Esophagus muscularis mucosa (tissue), 4 donors: ENCODE measurements at regions not wholly inside any gene's neighbourhood (a gene's known extent, or its start where the extent isn't known, plus 50 kb on each side); places are given as distances from the start of the nearest gene placed in this dataset.

Experiments
- DNase-seq: peaks from one replicate; pipeline ENCODE4 v3.0.0-alpha.2; 2017; ENCODE audit errors: extremely low spot score
- H3K27ac ChIP-seq, 4 donors: fragments of 200-600 bp; sonication (generic); replicated peaks in 1 of 4; 1 replicate in 3 of 4; 2 replicates in 1 of 4; pipeline ENCODE4 v1.5.1; 2016 to 2019; ENCODE audit warnings: mild to moderate bottlenecking in 1 of 4
- H3K27me3 ChIP-seq, 4 donors: fragments of 200-600 bp; sonication (generic); one replicate each; pipeline versions ENCODE4 v1.5.1 to v1.6.0; 2016 to 2019
- H3K36me3 ChIP-seq, 4 donors: fragments of 200-600 bp; sonication (generic); one replicate each; pipeline ENCODE4 v1.5.1; 2016 to 2019
- H3K4me1 ChIP-seq, 4 donors: fragments of 200-600 bp; sonication (generic); one replicate each; pipeline ENCODE4 v1.5.1; 2016 to 2019
- H3K4me3 ChIP-seq, 4 donors: fragments of 200-600 bp; sonication (generic); 1 replicate in 2 of 4; 2 replicates in 2 of 4; pipeline ENCODE4 v1.5.1; 2016 to 2019; ENCODE audit warnings: mild to moderate bottlenecking in 4 of 4, moderate library complexity in 1 of 4
- H3K9me3 ChIP-seq, 4 donors: fragments of 200-600 bp; sonication (generic); 1 replicate in 3 of 4; 2 replicates in 1 of 4; pipeline ENCODE4 v1.5.1; 2016 to 2019
- CTCF ChIP-seq, 3 experiments: fragments of 200-600 bp in 2 of 3; fragments of 450-650 bp in 1 of 3; sonication (generic) in 2 of 3; IDR thresholded peaks; one replicate each; pipeline ENCODE4 v1.5.1; 2017 to 2019; ENCODE audit warnings: antibody characterized with exemption in 3 of 3, mild to moderate bottlenecking in 2 of 3, moderate library complexity in 1 of 3
- EP300 ChIP-seq: sonication (generic); formaldehyde crosslinking; IDR thresholded peaks from one replicate; pipeline ENCODE4 v1.6.1; 2017; ENCODE audit warnings: antibody characterized with exemption
- POLR2A ChIP-seq: fragments of 450-650 bp; IDR thresholded peaks from one replicate; pipeline ENCODE4 v1.6.1; 2017; ENCODE audit warnings: antibody characterized with exemption, moderate library complexity, mild to moderate bottlenecking, low read depth
- POLR2AphosphoS5 ChIP-seq, 2 donors: sonication (generic); formaldehyde crosslinking; IDR thresholded peaks; one replicate each; pipeline ENCODE4 v1.6.1; 2017; ENCODE audit warnings: antibody characterized with exemption in 2 of 2
- WGBS: methylation state at CpG from one replicate; pipeline ENCODE4 v1.1.5; 2018; 5-methylcytosine and 5-hydroxymethylcytosine counted together
- intact Hi-C: fragments of 100-400 bp; cut with DNase I; formaldehyde crosslinking; loops from one replicate; pipeline ENCODE4 v1.15.1; 2023

- WGBS = 86% methylated on average over 1 of the region's 1 CpG
- Histone ChIP-seq H3K27ac (no peak overlapping the region), H3K4me3 (no peak overlapping the region), H3K36me3 (no peaks in the 10 kb centered on the region), H3K4me1 (peaks cover 0 to 10% (median 7%) of the 10 kb centered on the region in 4 donors), H3K9me3 (no peaks in the 10 kb centered on the region), H3K27me3 (no peaks in the 10 kb centered on the region)
- TF ChIP-seq POLR2AphosphoS5 (IDR thresholded peaks at IDR 0.05) = peak in 1 of 2 donors; percentile 11
- TF ChIP-seq EP300 = no peak
- no peak for TF ChIP-seq CTCF (IDR thresholded peaks at IDR 0.05)
- no peak for TF ChIP-seq POLR2A
- intact Hi-C loops = no loop called here
- DNase-seq = no peak
Measured at GRCh38 chr10:78856421-78856820, 212.3 kb upstream of the ZMIZ1 start.

- DNase-seq = no peak
- Histone ChIP-seq H3K27ac (no peak overlapping the region), H3K27me3 (no peaks in the 10 kb centered on the region), H3K36me3 (no peaks in the 10 kb centered on the region), H3K4me3 (no peak overlapping the region), H3K4me1 (peaks cover 0 to 10% (median 7%) of the 10 kb centered on the region in 4 donors), H3K9me3 (no peaks in the 10 kb centered on the region)
- intact Hi-C loops = no loop called here
- 97% methylated on average over 3 of the region's 3 CpGs for WGBS
- TF ChIP-seq EP300 (no peak), CTCF (IDR thresholded peaks at IDR 0.05) (no peak), POLR2A (no peak), POLR2AphosphoS5 (IDR thresholded peaks at IDR 0.05) (no peak)
Measured at GRCh38 chr10:78857193-78857592, 211.6 kb upstream of the ZMIZ1 start.

- H3K36me3 ChIP-seq = no peaks in the 10 kb centered on the region
- H3K4me3 ChIP-seq = no peak overlapping the region
- no peaks in the 10 kb centered on the region for H3K9me3 ChIP-seq
- no peak overlapping the region for H3K27ac ChIP-seq
- no peak for TF ChIP-seq POLR2A
- no peak for TF ChIP-seq CTCF (IDR thresholded peaks at IDR 0.05)
- TF ChIP-seq POLR2AphosphoS5 (IDR thresholded peaks at IDR 0.05) = no peak
- no peak for TF ChIP-seq EP300
- WGBS = 93% methylated on average over 5 of the region's 5 CpGs
- DNase-seq = peak; percentile 77
- peaks cover 0 to 10% (median 7%) of the 10 kb centered on the region in 4 donors for H3K4me1 ChIP-seq
- H3K27me3 ChIP-seq = no peaks in the 10 kb centered on the region
- intact Hi-C loops = no loop called here
Measured at GRCh38 chr10:78859266-78859665, 209.5 kb upstream of the ZMIZ1 start.

GRCh38 chr10:78859769-78860168 is 209.0 kb upstream of the ZMIZ1 start:
- intact Hi-C loops = no loop called here
- peaks cover 0 to 10% (median 7%) of the 10 kb centered on the region in 4 donors for H3K4me1 ChIP-seq
- no peak overlapping the region for H3K4me3 ChIP-seq
- no peaks in the 10 kb centered on the region for H3K27me3 ChIP-seq
- H3K27ac ChIP-seq = no peak overlapping the region
- no peaks in the 10 kb centered on the region for H3K36me3 ChIP-seq
- H3K9me3 ChIP-seq = no peaks in the 10 kb centered on the region
- no peak for DNase-seq
- 82% methylated on average over 4 of the region's 5 CpGs for WGBS
- no peak for TF ChIP-seq CTCF (IDR thresholded peaks at IDR 0.05)
- TF ChIP-seq POLR2AphosphoS5 (IDR thresholded peaks at IDR 0.05) = no peak
- TF ChIP-seq EP300 = no peak
- no peak for TF ChIP-seq POLR2A

GRCh38 chr10:78860260-78860914 is 208.4 kb upstream of the ZMIZ1 start:
- WGBS = 83% methylated on average over 7 of the region's 7 CpGs
- intact Hi-C loops = no loop called here
- Histone ChIP-seq H3K9me3 (no peaks in the 10 kb centered on the region), H3K36me3 (no peaks in the 10 kb centered on the region), H3K27ac (no peak overlapping the region), H3K4me1 (peaks cover 6 to 12% (median 10%) of the 10 kb centered on the region in 4 donors), H3K27me3 (no peaks in the 10 kb centered on the region), H3K4me3 (no peak overlapping the region)
- TF ChIP-seq CTCF (IDR thresholded peaks at IDR 0.05) = no peak
- TF ChIP-seq POLR2AphosphoS5 (IDR thresholded peaks at IDR 0.05) = no peak
- TF ChIP-seq EP300 = no peak
- no peak for TF ChIP-seq POLR2A
- DNase-seq = peak; percentile 50
